HS-5 (cell line): ENCODE measurements at regions not wholly inside any gene's neighbourhood (a gene's known extent, or its start where the extent isn't known, plus 50 kb on each side); places are given as distances from the start of the nearest gene placed in this dataset.
A peak's percentile ranks its signal among the peaks of the same experiment; 100 is the strongest.

ENCODE experiments used
- DNase-seq: peaks from one replicate; pipeline ENCODE4 v3.0.0-alpha.2; 2012; ENCODE audit warnings: low read depth

- no peak for DNase-seq
These were observed 118.9 kb upstream of the SSTR4 start for GRCh38 chr20:22916021-22916842.

DNA sequence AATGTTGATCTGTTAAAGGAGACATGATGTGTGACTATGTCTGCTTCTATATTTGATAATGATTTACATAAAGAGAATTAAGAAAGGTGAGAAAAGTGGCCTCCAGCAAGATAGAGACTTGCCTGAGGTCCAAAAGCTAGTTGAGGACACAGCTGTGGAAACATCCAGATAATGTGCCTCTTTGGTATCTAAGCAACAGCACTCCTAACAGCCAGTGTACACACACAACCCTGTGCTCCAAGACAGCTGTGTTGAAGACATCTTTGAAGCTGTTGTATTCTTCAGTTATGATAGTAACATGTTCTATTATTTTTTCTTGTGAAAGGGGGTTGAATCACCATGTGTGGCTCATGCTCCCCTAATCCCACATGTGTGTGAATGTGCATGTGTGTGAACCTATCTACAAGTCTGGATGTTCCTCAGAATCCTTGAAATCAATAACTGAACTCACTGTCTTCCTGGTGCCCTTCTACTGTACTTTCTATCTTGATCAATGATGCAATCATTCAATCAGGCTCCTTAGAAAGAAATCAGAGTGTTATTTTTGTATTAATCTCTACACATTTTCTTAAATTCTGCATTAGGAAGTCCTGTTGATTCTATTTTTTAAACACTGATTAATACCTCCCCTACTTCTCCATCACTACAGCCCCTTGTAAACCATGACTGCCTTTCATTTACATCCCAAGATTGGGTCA lies 116.7 kb upstream of the SSTR4 start:
- no peak for DNase-seq

DNA sequence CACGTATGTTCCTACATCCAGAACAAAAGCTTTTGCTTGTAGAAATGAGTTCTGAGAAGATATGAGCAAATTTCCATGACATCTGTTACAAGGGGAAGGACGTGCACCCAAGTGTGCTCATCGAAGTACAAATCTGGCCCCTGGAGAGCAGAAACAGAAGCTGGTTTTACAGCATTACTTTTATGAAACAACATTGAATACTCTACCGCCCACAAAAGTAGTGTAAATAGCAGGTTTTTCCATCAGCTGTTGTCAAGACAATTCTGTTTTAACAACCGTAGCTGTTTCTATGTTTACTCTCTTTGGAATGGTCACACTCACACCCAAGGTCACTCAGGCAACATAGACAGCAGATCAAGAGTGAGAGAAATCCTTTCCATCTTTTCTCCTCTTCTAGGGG lies 114.2 kb upstream of the SSTR4 start:
- no peak for DNase-seq

DNA sequence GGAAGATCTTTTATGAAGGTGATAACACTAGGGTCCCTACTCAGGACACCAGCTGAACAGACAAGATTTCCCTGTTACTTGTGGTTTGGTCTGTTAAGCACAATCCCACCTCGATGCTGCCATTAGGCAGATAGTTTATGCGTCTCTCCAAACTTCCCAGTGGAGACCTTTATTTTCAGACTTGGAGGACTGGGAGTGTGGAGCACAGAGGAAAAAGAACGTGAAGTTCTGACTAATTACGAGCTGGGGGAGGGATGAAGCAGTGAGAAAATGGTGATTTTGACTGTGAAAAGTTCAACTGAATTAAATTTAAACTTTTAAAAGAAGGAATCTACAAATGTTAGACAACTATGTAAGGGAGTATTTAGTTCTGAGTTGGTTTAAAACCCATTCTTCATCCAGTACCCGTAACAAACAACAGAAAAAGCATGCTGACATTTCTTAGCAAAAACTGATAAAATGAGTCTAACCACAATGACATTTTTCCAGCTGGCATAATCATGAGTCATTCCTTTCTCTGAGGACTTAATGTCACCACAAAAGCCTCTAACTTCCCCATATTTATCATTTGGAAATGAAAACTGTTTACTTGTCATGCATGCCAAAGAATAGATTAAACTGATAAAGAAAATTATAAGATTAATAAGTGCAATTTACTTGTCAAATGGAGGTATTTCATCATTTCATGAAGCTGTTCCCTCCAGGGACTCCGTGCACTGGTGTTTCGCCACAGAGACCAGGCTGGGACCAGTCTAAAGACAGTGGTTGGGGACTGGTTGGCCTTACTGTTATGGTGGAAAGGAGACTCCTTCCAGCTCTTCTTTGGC lies 113.3 kb upstream of the SSTR4 start:
- DNase-seq: peak; percentile 56

DNA sequence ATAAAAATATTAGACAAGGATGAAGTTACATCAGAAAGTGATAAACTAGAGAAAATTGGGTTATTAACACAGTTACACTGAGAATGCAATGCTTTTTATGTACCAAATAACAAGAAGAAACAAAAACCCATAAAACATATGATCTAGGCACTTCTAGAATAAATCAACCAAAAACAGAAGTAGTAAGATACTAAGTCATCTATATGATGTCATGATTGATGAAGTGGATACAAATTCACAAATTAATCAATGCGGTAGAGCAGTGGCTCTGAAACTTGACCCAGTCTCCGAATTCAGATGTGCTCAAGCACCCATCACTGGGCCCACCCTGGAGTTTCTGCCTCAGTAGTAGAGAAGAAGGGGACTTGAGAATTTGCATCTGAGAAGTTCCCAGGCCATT lies 112.1 kb upstream of the SSTR4 start:
- no peak for DNase-seq

- no peak for DNase-seq
These were observed 110.9 kb upstream of the SSTR4 start for GRCh38 chr20:22924046-22924737.

- no peak for DNase-seq
These were observed 110.0 kb upstream of the SSTR4 start for GRCh38 chr20:22924949-22925612.

DNA sequence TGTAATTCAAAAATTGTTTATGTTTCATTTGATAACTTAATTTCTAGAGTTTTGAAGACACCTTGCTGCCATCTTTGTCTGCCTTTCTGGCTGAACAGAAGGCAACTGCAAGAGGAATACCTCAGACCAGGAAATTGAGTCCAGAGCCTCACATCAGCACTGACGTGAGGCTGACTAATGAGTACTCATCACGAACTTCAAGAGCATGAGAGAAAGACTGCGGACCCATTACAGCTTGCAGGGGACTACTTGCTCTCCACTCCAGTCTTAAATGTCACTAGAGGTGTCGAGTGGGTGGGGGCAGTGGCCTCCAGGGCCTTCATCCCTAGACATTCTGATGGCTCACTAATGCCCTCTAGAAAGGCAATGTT lies 109.5 kb upstream of the SSTR4 start:
- no peak for DNase-seq

GRCh38 chr20:22927537-22927936 lies 107.6 kb upstream of the SSTR4 start:
- DNase-seq: no peak

GRCh38 chr20:22928679-22929078 lies 106.4 kb upstream of the SSTR4 start:
- no peak for DNase-seq

- no peak for DNase-seq
These were observed 105.5 kb upstream of the SSTR4 start for GRCh38 chr20:22929661-22930060.

- no peak for DNase-seq
These were observed 103.2 kb upstream of the SSTR4 start for GRCh38 chr20:22931653-22932608.

- no peak for DNase-seq
These were observed 95.9 kb upstream of the SSTR4 start for GRCh38 chr20:22939181-22939580.

DNA sequence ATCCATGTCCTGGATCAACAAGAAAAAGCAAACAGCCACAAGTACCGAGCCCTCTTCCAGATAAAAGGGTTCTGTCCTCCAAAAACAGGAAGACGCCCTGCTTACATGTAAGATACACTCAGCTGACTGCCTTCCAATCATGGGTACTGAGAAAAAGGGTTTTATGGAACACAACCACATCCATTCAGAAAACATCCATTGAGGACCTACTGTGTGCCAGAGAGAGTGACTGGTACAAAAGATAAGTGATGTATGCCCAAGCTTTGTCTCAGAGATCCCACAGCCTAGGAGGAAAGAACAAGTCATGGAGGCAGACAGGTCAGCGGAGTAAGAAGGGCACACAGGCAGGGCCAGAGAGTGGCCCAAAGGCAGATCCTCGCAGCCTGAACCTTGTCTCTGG lies 94.8 kb upstream of the SSTR4 start:
- no peak for DNase-seq

- DNase-seq: no peak
These were observed 93.6 kb upstream of the SSTR4 start for GRCh38 chr20:22941550-22941949.

GRCh38 chr20:22942742-22943141 lies 92.4 kb upstream of the SSTR4 start:
- DNase-seq: no peak

GRCh38 chr20:22944062-22944461 lies 91.0 kb upstream of the SSTR4 start:
- no peak for DNase-seq

GRCh38 chr20:22944936-22945335 lies 90.2 kb upstream of the SSTR4 start:
- DNase-seq: no peak

GRCh38 chr20:22946596-22946995 lies 88.5 kb upstream of the SSTR4 start:
- DNase-seq: no peak

DNA sequence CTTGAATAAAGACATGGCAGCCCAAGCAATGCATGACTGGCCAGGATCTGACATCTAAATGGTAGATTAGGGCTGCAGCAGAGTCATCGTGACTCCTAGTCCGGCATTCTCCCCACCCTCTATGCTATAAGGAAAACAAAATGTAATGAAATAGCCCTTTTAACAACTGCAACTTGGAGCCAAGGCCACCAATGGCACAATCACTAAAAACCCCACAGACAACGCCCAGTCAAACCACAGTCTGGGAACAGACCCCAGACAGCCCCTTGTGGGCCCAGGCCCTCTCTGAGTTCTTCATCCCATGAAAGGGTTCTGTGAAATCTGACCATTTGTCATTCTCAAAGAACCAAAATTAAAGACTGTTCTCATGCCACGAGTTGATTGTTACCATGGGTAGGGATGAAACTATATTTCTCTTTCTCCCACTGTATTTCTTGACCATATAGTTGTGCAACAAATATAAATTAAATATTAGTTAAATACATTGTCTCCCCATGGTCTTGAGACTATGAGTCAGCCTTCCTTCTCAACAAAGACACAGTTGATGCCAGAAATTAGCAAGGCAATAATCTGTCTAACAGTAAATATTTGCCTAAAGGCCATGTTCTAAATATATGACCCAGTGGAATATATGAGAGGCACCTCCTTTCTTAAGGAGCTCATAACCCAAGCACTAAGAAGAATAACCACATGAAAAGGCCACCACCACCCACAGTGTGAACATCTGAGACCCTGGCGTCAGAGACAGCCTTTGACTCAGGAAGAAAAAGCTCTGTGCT lies 85.6 kb upstream of the SSTR4 start:
- no peak for DNase-seq
